Loucy (cell line): ENCODE measurements at regions not wholly inside any gene's neighbourhood (a gene's known extent, or its start where the extent isn't known, plus 50 kb on each side); places are given as distances from the start of the nearest gene placed in this dataset.

Source experiments
- CTCF ChIP-seq: fragments of 200-600 bp; sonication (generic); conservative IDR thresholded peaks from 2 replicates; pipeline ENCODE4 v1.5.1; 2014; ENCODE audit warnings: mild to moderate bottlenecking, antibody characterized with exemption, low read length
- EZH2phosphoT487 ChIP-seq: fragments of 200-600 bp; IDR thresholded peaks from 2 replicates; pipeline ENCODE4 v1.6.1; 2018; ENCODE audit warnings: antibody characterized with exemption, mild to moderate bottlenecking, moderate library complexity, borderline replicate concordance

GRCh38 chr13:105991622-105992277 is 543.7 kb downstream of the EFNB2 start:
- TF ChIP-seq EZH2phosphoT487: no peak
- TF ChIP-seq CTCF: no peak
